ENCODE measurements at regions not wholly inside any gene's neighbourhood (a gene's known extent, or its start where the extent isn't known, plus 50 kb on each side); places are given as distances from the start of the nearest gene placed in this dataset.

- Histone ChIP-seq H3K4me3 (ENCODE audit: low read depth, low read length) (no peak overlapping the region), H3K9me3 (no peaks in the 10 kb centered on the region), H3K36me3 (ENCODE audit: control insufficient read depth, insufficient read depth, low read length) (no peaks in the 10 kb centered on the region), H3K4me1 (no peaks in the 10 kb centered on the region), H3K27me3 (replicated peaks; ENCODE audit: control insufficient read depth, insufficient read depth, low read length) (no peaks in the 10 kb centered on the region)
- BruUV-seq (replicated peaks) = no TSS peak
- H3K4me3 Mint-ChIP-seq (ENCODE audit: unreplicated experiment) = no peak overlapping the region
- H3K36me3 Mint-ChIP-seq (ENCODE audit: insufficient read depth, unreplicated experiment) = no peaks in the 10 kb centered on the region
- no peak for DNase-seq
- POLR2A ChIA-PET = no interaction called here
- no peaks in the 10 kb centered on the region for H3K27me3 Mint-ChIP-seq (ENCODE audit: insufficient read depth, unreplicated experiment)
- CTCF ChIA-PET = no interaction called here
- H3K27ac Mint-ChIP-seq (ENCODE audit: unreplicated experiment) = no peak overlapping the region
- H3K9me3 Mint-ChIP-seq (ENCODE audit: unreplicated experiment) = peaks cover 19% of the 10 kb centered on the region
- TF ChIP-seq CTCF (IDR thresholded peaks at IDR 0.05; ENCODE audit: insufficient read depth in 1 of 2, low read depth in 1 of 2, low read length in 1 of 2, severe bottlenecking in 1 of 2, unreplicated experiment in 1 of 2) = no peak
- intact Hi-C loops (cut with micrococcal nuclease; ENCODE audit: unreplicated experiment) = no loop called here
- no peaks in the 10 kb centered on the region for H3K4me1 Mint-ChIP-seq (ENCODE audit: low read depth, unreplicated experiment)
Observed at GRCh38 chr4:106681381-106681921, 312.9 kb upstream of the GIMD1 start.

GRCh38 chr4:106679063-106679462 lies 310.5 kb upstream of the GIMD1 start:
- Mint-ChIP-seq H3K9me3 (ENCODE audit: unreplicated experiment) (peaks cover 19% of the 10 kb centered on the region), H3K4me3 (ENCODE audit: unreplicated experiment) (no peak overlapping the region), H3K4me1 (ENCODE audit: low read depth, unreplicated experiment) (no peaks in the 10 kb centered on the region), H3K36me3 (ENCODE audit: insufficient read depth, unreplicated experiment) (no peaks in the 10 kb centered on the region), H3K27me3 (ENCODE audit: insufficient read depth, unreplicated experiment) (no peaks in the 10 kb centered on the region), H3K27ac (ENCODE audit: unreplicated experiment) (no peak overlapping the region)
- Histone ChIP-seq H3K36me3 (ENCODE audit: control insufficient read depth, insufficient read depth, low read length) (no peaks in the 10 kb centered on the region), H3K4me3 (ENCODE audit: low read depth, low read length) (no peak overlapping the region), H3K9me3 (no peaks in the 10 kb centered on the region), H3K4me1 (no peaks in the 10 kb centered on the region), H3K27me3 (replicated peaks; ENCODE audit: control insufficient read depth, insufficient read depth, low read length) (no peaks in the 10 kb centered on the region)
- POLR2A ChIA-PET = no interaction called here
- BruUV-seq (replicated peaks) = no TSS peak
- no peak for TF ChIP-seq CTCF (IDR thresholded peaks at IDR 0.05; ENCODE audit: insufficient read depth in 1 of 2, low read depth in 1 of 2, low read length in 1 of 2, severe bottlenecking in 1 of 2, unreplicated experiment in 1 of 2)
- CTCF ChIA-PET = no interaction called here
- intact Hi-C loops (cut with micrococcal nuclease; ENCODE audit: unreplicated experiment) = no loop called here
- no peak for DNase-seq

- BruUV-seq (replicated peaks) = no TSS peak
- Mint-ChIP-seq H3K27me3 (ENCODE audit: insufficient read depth, unreplicated experiment) (no peaks in the 10 kb centered on the region), H3K36me3 (ENCODE audit: insufficient read depth, unreplicated experiment) (no peaks in the 10 kb centered on the region), H3K27ac (ENCODE audit: unreplicated experiment) (no peak overlapping the region), H3K9me3 (ENCODE audit: unreplicated experiment) (peaks cover 18% of the 10 kb centered on the region), H3K4me3 (ENCODE audit: unreplicated experiment) (no peak overlapping the region), H3K4me1 (ENCODE audit: low read depth, unreplicated experiment) (no peaks in the 10 kb centered on the region)
- Histone ChIP-seq H3K27me3 (replicated peaks; ENCODE audit: control insufficient read depth, insufficient read depth, low read length) (no peaks in the 10 kb centered on the region), H3K4me3 (ENCODE audit: low read depth, low read length) (no peak overlapping the region), H3K36me3 (ENCODE audit: control insufficient read depth, insufficient read depth, low read length) (no peaks in the 10 kb centered on the region), H3K9me3 (peaks cover 2% of the 10 kb centered on the region; the same call in 1 of the 2 replicates), H3K4me1 (no peaks in the 10 kb centered on the region)
- no peak for TF ChIP-seq CTCF (IDR thresholded peaks at IDR 0.05; ENCODE audit: insufficient read depth in 1 of 2, low read depth in 1 of 2, low read length in 1 of 2, severe bottlenecking in 1 of 2, unreplicated experiment in 1 of 2)
- DNase-seq = no peak
- POLR2A ChIA-PET = no interaction called here
- CTCF ChIA-PET = no interaction called here
- intact Hi-C loops (cut with micrococcal nuclease; ENCODE audit: unreplicated experiment) = no loop called here
Observed at GRCh38 chr4:106677213-106677612, 308.6 kb upstream of the GIMD1 start.

All from Caco-2 (cell line).